Kidney capillary endothelial cell (primary cell): ENCODE measurements at regions not wholly inside any gene's neighbourhood (a gene's known extent, or its start where the extent isn't known, plus 50 kb on each side); places are given as distances from the start of the nearest gene placed in this dataset.

Experiments used
- DNase-seq: peaks from one replicate; pipeline ENCODE4 v3.0.0-alpha.2; 2018; ENCODE audit warnings: low spot score

DNA sequence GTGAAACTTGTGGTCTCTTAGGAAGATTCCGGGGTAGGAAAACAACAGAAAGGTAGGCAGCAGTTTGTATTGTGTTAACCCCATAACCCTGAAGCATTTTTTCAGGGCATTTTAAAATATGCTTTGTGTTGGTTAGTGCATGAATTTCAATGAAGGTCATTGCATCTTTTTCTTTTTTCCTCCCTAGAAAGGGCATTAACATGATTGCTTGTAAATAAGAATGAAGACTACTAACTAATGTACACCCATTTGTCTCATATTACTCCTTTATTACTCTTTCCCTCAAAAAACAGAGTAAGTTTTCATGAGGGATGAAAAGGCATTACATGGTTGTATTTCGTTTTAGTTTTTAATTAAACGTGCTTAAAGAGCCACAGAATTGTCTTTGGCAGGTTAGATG is 141.4 kb downstream of the OGFRL1 start:
- DNase-seq: no peak

DNA sequence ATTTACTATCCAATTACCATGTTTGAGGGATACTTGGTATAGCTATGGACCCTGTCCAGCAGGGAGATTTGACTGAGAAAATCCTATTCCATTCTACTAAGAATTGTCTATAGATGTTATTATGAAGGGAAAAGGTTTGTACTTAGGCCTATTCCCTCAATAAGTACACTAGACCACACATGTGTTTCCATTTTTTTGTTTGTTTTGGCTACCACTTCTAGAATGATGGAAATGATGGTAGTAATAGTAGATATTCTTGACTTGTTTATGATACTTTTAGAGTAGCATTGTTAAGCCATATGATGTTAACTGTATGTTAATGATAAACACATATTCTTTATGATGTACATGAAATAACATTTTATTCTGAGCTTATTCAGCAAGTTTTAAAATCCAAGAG is 144.8 kb downstream of the OGFRL1 start:
- no peak for DNase-seq

DNA sequence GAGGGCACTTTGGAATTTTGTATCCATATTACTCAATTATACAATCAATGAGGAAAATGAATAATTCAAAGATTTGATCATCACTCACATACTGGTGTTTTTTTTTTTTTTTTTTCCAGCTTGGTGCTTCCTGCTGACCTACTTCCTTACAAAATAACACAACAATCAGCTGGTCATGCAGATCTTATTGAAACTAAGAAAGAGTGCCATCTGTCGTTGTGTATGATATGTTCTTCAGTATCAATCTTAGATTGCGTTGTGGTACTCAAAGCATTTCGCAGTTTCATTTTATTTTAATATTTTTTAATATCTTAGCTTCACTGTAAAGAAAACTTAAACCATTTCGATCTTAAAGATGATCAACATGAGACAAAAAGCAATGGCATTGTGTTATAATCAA is 155.6 kb downstream of the OGFRL1 start:
- DNase-seq: peak; percentile 22

DNA sequence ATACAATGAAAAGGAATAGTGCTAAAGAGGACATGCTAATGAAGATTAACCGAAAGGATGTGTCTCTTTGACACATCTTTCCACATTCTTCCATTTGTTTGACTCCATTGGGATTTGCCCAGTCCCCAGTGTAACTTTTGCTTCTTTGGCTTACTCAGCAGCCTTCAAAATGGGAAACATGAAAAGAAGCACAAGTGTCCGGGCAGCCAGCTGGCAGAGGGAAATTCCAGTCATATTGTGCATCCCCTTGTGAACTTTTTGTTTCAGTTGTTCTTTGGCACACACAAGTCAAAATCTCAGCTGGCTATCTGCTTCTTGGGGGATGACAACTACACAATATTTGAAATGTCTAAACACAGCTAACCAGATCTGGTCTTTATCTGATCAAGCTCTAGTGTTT is 157.4 kb downstream of the OGFRL1 start:
- no peak for DNase-seq

DNA sequence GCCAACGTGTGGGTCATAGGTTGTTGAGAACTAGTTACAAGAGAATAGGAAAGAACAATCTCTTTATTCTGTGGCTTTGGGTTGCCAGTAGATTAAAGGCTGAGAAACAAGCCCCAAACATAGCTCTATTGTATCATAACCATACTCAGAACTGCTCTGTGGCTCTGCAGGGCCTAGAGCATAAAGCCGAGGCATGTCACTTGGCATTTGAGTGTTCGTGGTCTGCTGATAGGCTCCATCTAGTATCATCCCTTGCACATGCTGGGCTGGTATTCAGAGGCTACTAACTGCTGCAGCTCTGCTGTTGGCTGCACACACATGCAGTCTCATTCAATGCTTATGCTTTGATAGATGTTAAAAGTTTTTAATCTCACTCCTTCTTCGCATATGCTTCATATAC is 157.9 kb downstream of the OGFRL1 start:
- DNase-seq: no peak

DNA sequence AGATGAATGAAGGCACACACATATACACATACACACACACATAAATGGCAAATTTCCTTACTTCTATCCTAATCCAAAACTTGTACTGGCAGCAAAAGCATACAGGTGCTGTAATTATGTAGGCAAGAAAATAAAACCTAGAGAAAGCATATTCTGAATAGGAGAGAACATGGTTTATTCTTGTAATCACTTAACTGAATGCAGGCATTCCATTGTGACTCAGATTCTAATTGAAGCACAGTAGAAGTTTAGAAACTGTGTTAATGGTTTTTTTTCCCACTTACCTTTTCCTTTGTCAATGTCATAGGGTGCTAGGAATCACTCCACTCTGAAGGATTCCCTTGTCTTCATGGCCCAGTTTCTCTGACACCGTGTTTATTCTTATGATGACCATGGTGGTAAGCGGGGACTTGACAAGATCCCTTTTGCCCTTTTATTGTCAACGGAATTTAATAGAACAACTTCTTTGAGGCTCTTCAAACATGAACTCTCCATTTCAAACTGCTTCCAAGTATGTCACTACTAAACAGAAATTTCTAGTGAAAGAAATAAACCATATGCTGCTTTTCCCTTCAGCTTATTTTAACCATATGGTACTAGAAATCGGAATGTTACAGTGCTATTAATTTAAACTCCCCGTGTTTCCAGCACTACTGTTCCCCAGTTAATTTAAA is 164.2 kb downstream of the OGFRL1 start:
- DNase-seq: no peak

DNA sequence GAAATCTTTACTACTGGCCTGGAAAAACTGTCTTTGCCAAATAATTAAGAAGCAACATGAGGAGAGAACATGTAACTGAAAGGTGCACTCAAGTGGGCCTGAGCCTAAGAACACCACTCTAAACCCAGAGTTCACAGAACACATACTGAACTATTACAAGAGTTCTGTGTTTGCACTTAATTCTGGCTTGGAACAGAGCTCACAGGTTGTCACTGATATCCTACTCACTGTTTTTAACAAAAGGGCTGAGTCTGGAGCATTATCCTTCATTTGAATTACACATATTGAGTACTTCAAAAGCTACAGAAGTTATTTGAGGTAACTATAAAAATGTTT is 164.7 kb downstream of the OGFRL1 start:
- DNase-seq: no peak

DNA sequence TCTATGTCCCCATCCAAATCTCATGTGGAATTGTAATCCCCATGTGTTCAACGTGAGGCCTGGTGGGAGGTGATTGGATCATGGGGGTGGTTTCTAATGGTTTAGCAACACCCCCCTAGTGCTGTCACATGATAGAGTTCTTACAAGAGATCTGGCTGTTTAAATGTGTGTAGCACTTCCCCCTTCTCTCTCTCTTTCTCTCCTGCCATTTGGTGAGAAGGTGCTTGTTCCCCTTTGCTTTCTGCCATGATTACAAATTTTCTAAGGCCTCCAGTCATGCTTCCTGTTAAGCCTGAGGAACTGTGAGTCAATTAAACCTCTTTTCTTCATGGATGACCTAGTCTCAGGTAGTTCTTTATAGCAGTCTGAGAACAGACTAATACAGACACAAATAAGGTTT is 165.4 kb downstream of the OGFRL1 start:
- no peak for DNase-seq

DNA sequence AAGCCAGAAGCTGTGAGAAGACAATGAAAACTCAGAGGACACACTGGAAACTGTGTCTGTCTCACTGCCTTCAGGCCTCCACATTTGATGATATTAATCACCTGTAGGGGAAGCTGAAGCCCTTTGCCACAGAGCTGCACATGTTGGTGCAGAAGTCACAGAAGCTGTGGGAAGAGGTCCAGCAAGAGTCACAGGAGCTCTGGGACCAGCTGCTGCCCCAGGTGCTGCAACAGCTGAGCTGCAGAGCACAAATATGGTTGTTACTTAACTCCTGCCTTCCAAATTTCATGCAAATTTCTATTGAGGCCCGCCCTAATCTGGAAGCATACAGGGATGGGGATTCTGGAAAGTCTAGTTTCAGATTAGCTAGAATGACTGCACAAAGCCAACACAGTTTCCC is 169.3 kb downstream of the OGFRL1 start:
- no peak for DNase-seq

DNA sequence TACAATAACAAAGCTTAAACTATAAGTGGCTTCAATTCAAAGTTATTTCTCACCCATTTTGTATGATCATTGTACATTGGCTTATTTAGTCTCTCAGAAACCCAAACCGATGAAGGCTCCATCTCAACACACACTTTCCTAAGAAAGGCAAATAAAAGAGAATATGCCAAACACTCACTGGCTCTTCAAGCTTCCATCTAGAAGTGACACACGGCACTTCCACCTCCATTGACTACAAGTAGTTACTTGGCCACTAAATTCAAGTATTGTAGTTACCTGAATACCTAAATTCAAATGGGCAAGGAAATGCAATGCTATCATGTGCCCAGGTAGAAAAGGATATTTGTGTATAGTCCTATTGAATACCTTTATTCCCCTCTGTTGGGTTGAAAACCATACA is 170.6 kb downstream of the OGFRL1 start:
- no peak for DNase-seq

DNA sequence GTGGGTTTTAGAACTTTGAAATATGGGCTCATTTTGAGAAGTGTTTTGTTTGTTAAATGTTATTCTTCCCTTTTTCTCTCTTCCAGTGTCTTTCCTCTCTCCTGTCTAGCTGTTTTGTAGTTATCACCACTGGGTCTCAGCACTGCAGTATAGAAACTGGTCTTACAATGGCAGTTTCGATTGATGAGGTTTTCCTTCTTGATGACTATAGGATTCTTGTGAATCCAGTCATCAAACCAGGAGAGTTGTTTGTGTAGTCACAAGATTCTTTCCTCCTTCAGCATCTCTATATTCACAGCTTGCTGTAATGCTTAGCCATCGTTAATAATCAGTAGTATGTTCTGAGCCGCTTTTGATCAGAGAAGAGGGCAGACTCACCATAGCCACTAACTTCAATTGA is 172.3 kb downstream of the OGFRL1 start:
- DNase-seq: no peak

DNA sequence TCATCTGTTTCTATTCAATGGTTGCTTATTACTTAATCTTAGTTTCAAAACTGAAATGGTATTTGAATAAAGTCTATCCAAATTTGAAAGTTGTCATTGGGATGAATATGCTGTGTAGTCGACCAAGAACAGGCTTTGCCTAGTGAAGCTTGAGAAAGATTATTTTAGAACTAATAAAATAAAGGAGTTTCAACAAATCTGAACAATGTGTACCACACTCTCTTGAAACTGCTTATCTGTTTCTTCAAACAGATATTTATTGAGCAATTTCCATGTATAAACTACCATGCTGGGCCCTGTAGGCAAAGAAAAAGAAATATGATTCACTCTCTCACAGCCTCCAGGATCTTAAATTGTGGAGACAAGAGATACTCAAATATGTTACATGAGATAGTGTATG is 174.4 kb downstream of the OGFRL1 start:
- no peak for DNase-seq

DNA sequence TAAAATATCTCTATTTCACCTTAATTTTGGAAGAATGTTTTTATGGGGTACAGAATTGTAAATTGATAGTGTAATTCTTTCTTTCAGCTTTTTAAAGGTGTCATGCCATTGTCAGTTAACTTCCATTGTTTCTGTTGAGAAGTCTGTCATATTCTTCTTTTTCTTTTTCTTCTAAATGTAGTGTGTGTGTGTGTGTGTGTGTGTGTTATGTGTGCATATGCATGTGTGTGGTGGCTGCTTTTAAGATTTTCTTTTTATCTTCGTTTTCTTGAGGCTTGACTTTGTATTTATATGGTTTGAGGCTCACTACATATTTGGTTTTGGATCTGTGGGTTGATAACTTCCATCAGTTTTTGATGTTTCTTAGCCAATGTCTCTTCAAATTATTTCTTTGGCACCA is 176.5 kb downstream of the OGFRL1 start:
- no peak for DNase-seq

DNA sequence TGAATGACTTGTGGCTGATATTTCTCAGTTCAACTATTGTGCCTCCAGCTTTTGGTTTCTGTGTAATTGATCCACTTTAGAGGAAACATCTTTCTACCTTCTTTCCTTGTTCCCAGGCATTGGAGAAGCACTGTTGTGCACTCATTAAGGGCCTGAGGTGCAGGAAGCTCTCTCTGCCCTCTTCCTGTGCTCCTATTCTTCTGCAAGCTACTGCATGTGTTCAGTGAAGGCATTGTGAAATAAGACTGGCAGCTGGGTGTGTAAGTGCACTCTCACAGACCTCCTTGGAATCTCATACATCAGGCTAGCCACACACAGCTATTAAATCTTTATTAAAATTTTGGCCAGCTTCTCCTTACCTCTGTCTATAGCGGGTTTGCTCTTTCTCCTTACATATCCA is 177.8 kb downstream of the OGFRL1 start:
- no peak for DNase-seq

DNA sequence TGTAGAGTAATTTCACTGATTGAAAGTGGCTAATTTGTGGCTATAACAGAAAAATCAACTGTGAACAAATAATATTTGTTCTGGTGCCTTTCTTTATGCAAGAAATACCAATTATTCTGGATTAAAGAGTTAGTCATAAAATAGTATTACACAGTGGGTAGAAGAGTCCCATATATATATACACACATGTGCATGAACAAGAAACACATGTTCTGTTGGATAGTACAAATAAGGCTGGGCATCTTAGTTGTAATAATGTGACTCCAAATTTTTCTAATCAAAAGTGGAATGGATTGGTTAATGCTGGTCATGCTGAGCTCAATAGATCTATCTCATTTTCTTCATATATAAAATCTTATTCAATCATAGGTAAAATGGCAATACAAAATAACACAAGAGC is 179.4 kb downstream of the OGFRL1 start:
- no peak for DNase-seq

DNA sequence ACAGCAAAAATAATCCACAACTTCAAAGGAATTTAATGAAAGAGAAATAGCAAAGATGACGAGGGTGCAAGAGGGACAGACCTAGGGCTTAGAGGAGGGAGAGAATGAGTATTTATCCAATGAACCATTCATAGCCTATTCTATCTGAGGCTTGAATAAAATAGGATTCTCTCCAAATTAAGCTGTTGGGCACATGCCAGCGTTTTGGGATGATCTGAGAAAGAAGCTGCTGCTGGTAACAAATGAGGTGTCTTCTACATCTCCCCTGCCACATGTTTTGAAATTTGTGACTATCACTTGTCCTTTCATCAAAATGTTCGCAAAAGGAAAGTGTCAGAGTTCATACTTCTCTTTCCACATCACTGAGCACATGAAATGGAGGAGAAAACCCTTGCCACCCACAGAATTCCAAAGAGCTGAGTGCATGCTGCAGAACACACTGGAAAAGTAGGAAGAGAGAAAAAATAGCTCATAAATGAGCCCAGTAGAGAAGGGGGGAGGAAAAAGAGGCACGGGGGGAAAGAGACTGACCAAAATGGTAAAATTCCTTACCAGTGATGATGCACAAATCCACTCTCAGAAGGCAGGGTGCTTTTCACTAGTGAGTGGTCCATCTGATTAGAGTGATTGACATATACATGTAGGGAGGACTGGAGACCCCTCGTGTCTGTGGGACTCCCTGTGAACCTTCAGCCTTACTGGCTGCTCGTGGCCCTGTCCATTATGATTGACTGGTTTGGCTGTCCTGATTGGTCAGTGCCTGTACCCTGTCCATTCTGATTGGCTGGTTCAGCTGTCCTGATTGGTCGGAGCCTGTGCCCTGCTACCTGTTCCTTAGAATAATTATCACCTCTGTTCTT is 180.5 kb downstream of the OGFRL1 start:
- no peak for DNase-seq

DNA sequence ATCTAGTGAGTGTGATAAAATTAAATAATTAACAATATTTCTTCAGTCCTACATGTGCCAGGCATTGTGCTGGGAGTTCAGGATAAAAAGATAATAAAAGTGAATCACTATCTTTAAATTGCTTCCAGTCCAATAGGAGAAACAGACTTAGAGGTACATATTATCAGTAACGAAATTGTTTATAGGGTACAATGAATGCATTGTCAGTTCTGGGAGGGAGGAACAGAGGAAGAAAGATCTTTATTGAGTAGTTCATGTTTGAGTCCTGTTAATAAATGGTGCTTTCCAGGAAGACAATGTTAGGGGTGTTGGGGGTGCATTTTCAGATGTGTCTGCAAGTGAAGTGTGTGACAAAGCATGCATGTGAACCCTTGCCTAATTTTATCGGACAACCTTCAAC is 183.1 kb downstream of the OGFRL1 start:
- DNase-seq: no peak

DNA sequence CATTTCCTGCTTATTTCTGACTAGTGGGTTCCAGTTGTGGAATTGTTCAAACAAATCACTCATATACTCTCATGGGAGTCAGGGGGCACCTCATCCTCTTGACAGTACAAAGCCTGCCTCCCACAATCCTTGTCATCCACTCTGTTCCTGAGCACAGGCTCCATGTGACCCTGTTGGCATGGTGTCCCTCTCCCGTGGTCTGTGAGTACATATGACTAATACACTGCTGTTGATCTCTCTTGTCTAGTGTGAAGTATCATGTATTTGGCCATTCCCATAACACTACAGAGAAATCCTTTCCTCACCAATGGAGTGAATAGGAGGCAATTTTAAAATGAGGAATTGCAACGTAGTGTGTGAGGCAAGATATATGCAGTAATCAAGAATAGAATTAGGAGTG is 185.3 kb downstream of the OGFRL1 start:
- DNase-seq: peak; percentile 70

DNA sequence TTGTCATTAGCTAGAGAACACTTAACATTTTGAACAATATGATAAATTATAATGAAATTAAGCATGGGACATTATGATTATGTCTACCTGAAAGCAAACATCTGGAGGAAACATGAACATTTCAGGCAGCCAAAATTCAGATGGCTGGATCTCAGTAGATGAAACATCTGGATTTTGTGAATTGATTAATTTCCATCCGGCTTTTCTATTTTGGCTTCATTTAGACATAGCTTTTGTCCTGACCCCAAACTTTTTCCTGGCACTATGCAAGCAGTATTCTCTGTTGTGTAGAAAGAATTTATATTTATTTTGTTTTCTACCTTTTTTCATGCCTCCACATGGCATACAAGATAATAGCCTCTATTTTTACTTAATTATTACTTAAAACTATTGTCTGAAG is 186.3 kb downstream of the OGFRL1 start:
- DNase-seq: no peak

DNA sequence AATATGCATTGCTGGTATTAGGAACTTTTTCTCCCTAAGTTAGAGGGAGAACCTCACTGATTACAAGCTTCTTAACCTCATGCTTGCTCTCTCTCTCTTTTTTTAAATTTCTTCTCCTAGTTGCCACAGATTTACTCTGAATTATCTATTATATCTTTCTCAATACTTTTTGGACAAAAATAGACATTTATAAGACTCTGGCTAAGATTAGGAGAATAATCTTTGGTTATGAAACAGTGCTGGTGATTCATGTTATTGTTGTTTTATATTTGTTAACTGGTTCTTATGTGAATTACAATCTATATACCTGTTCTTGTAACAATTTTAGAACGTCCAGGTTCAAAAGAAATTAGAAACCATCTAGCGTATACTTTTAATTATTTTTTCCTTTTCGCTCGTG is 187.8 kb downstream of the OGFRL1 start:
- no peak for DNase-seq

DNA sequence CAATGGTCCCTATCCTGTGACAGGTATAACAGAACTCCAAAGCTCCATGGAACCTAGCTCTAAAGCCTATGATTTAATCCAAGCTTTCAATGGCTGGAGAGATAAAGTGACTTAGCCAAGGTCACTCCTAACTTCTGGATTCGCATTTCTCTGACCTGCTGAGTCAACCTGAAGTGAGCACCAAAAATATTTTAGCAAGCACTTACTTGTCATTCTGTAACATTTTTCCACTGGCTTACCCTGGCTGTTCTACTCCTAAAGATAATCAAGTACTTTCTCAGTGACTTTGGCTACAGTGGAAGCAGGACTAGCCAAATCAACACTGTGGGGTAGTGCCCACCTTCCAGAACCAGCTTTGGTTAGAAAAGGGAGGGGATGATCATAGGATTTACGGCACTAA is 188.3 kb downstream of the OGFRL1 start:
- no peak for DNase-seq

DNA sequence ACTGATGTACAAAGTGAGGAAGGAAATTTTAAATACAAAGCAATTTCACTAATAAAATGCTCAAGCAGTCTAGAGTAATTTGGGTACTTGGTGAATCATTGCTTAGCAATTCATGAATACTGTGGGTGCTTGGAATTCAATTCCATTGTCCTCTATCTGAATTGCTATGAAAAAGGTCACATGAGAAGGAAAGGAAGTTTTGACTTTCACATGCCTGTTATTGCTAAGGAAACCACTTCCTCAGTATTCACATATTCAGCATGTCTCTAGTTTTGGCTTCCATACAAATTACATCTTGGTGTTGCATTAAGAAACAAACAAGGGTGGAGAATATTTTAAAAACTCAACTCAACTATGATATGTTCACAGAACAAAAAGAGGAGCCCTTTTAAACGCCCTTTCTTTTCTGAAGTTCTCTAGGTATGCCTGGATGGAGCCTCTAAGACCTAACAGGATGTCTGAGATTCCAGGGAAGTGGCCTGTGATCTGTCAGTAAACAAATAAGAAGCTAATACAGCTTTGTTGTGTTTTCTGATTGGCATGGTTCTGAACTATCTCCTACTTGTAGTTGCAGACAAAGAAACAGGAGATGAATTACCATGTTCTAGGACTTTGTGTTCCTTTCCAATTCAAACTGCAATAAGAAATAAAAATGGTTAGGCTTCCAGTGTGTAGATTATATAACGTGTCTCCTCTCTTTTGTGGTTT is 190.4 kb downstream of the OGFRL1 start:
- DNase-seq: peak; percentile 98

DNA sequence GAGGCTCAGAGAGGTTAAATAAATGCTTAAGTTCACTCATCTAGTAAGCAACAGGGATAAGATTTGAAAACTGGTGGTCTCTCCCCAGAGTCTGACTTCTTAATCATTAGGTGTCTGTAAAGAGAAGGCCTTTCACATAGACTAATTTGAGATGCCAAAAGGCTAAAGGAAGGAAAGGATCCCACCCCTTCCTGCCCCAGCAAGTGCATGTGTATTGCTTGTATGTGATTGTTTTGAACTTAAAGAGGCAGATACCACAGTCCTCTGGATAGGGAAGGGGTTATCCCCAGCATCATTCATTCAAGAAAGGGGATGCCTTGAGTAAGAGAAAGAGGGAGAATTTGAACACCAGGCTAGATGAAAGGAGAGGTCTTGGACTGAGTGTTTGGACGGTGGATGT is 192.0 kb downstream of the OGFRL1 start:
- DNase-seq: no peak
